Endometrium (tissue), 2 donors: ENCODE measurements at regions not wholly inside any gene's neighbourhood (a gene's known extent, or its start where the extent isn't known, plus 50 kb on each side); places are given as distances from the start of the nearest gene placed in this dataset.
"Not testable (repeated sequence)": the region's sequence is repeated elsewhere in the genome, so short reads cannot be mapped to it uniquely, and the experiment has no call there.

Experiments used
- FAIRE-seq: peaks from 2 replicates; lab custom pipeline; 2012; peaks lifted over from hg19 to GRCh38; lab: Jason Lieb, UNC
- donor health status: control.
- donor health status: control.

GRCh38 chr22:49721211-49721763, 106.4 kb downstream of the BRD1 start:
- FAIRE-seq, result no peak

- no peak for FAIRE-seq
These were observed 107.3 kb downstream of the BRD1 start for GRCh38 chr22:49720279-49720959.

- no peak for FAIRE-seq
These were observed 108.6 kb downstream of the BRD1 start for GRCh38 chr22:49719046-49719445.

- no peak for FAIRE-seq
These were observed 109.3 kb downstream of the BRD1 start for GRCh38 chr22:49718396-49718795.

GRCh38 chr22:49717322-49717919, 110.3 kb downstream of the BRD1 start:
- no peak for FAIRE-seq

GRCh38 chr22:49716441-49716840, 111.2 kb downstream of the BRD1 start:
- FAIRE-seq, result no peak

- FAIRE-seq, result no peak
These were observed 112.2 kb downstream of the BRD1 start for GRCh38 chr22:49715450-49715849.

- no peak for FAIRE-seq
These were observed 114.7 kb downstream of the BRD1 start for GRCh38 chr22:49713003-49713402.

GRCh38 chr22:49712195-49712791, 115.4 kb downstream of the BRD1 start:
- no peak for FAIRE-seq

- FAIRE-seq, result no peak
These were observed 116.9 kb downstream of the BRD1 start for GRCh38 chr22:49710746-49711145.

GRCh38 chr22:49709464-49709863, 118.2 kb downstream of the BRD1 start:
- no peak for FAIRE-seq

- FAIRE-seq, result no peak
These were observed 121.7 kb downstream of the BRD1 start for GRCh38 chr22:49705972-49706352.

- FAIRE-seq, result no peak
These were observed 122.3 kb downstream of the BRD1 start for GRCh38 chr22:49705216-49705971.

- no peak for FAIRE-seq
These were observed 123.1 kb downstream of the BRD1 start for GRCh38 chr22:49704345-49705215.

GRCh38 chr22:49703990-49704344, 123.7 kb downstream of the BRD1 start:
- no peak for FAIRE-seq

GRCh38 chr22:49703505-49703904, 124.2 kb downstream of the BRD1 start:
- FAIRE-seq, result no peak

GRCh38 chr22:49702068-49702397, 125.6 kb downstream of the BRD1 start:
- FAIRE-seq, result no peak

GRCh38 chr22:49701380-49702067, 126.1 kb downstream of the BRD1 start:
- no peak for FAIRE-seq

GRCh38 chr22:49699928-49700498, 127.7 kb downstream of the BRD1 start:
- no peak for FAIRE-seq

GRCh38 chr22:49699476-49699875, 128.2 kb downstream of the BRD1 start:
- FAIRE-seq, result no peak

GRCh38 chr22:49698616-49699015, 129.1 kb downstream of the BRD1 start:
- FAIRE-seq, result not testable (repeated sequence)
